RWPE2 (cell line): ENCODE measurements at regions not wholly inside any gene's neighbourhood (a gene's known extent, or its start where the extent isn't known, plus 50 kb on each side); places are given as distances from the start of the nearest gene placed in this dataset.

Experiments used
- ATAC-seq: fragments of 200-7000 bp; cut with Tn5 transposase; 3 replicates; pipeline ENCODE4 v1.9.1; 2021; ENCODE audit warnings: low read depth
- DNase-seq: peaks from one replicate; pipeline ENCODE4 v3.0.0-alpha.2; 2020; ENCODE audit warnings: low spot score
- H3K27ac ChIP-seq: fragments of 450-650 bp; 2 replicates; pipeline ENCODE4 v1.5.1; 2017; ENCODE audit warnings: mild to moderate bottlenecking; ENCODE audit not compliant: poor library complexity, severe bottlenecking
- H3K27me3 ChIP-seq: fragments of 250-450 bp; sonication (Bioruptor Pico); 2 replicates; pipeline ENCODE4 v1.5.1; 2021; ENCODE audit warnings: mild to moderate bottlenecking, moderate library complexity; ENCODE audit not compliant: insufficient read depth, poor library complexity, severe bottlenecking
- H3K36me3 ChIP-seq: fragments of 250-450 bp; sonication (Bioruptor Pico); 2 replicates; pipeline ENCODE4 v1.5.1; 2020; ENCODE audit warnings: low read depth, mild to moderate bottlenecking, moderate library complexity
- H3K4me1 ChIP-seq: fragments of 250-450 bp; sonication (Bioruptor Pico); 2 replicates; pipeline ENCODE4 v1.5.1; 2021; ENCODE audit warnings: mild to moderate bottlenecking, moderate library complexity; ENCODE audit not compliant: insufficient read depth, poor library complexity, severe bottlenecking
- H3K4me3 ChIP-seq: fragments of 250-450 bp; sonication (Bioruptor Pico); 2 replicates; pipeline ENCODE4 v1.5.1; 2021; ENCODE audit warnings: mild to moderate bottlenecking, moderate library complexity; ENCODE audit not compliant: severe bottlenecking
- H3K9me3 ChIP-seq: fragments of 250-450 bp; sonication (Bioruptor Pico); 2 replicates; pipeline ENCODE4 v1.5.1; 2021; ENCODE audit warnings: mild to moderate bottlenecking, moderate library complexity; ENCODE audit not compliant: severe bottlenecking
- CTCF ChIP-seq: fragments of 450-650 bp; IDR thresholded peaks from one replicate; pipeline ENCODE4 v1.5.1; 2017; ENCODE audit warnings: mild to moderate bottlenecking, moderate library complexity; ENCODE audit not compliant: poor library complexity, severe bottlenecking

GRCh38 chr18:69109686-69110085 lies 291.0 kb upstream of the DOK6 start:
- H3K36me3 ChIP-seq = no peaks in the 10 kb centered on the region
- TF ChIP-seq CTCF = no peak
- H3K27ac ChIP-seq = no peak overlapping the region
- no peak overlapping the region for H3K4me3 ChIP-seq
- peaks cover 3% of the 10 kb centered on the region for H3K27me3 ChIP-seq
- DNase-seq = no peak
- no peaks in the 10 kb centered on the region for H3K4me1 ChIP-seq
- no peak for ATAC-seq
- no peaks in the 10 kb centered on the region for H3K9me3 ChIP-seq

- DNase-seq (no peak), ATAC-seq (no peak)
- H3K27ac ChIP-seq = no peak overlapping the region
- no peak overlapping the region for H3K4me3 ChIP-seq
- no peak for TF ChIP-seq CTCF
- no peaks in the 10 kb centered on the region for H3K4me1 ChIP-seq
- H3K36me3 ChIP-seq = no peaks in the 10 kb centered on the region
- H3K27me3 ChIP-seq = no peaks in the 10 kb centered on the region
- H3K9me3 ChIP-seq = no peaks in the 10 kb centered on the region
These were observed 279.9 kb upstream of the DOK6 start for GRCh38 chr18:69120833-69121232.

GRCh38 chr18:69123421-69123820 lies 277.3 kb upstream of the DOK6 start:
- ATAC-seq (no peak), DNase-seq (no peak)
- no peak overlapping the region for H3K27ac ChIP-seq
- H3K9me3 ChIP-seq = no peaks in the 10 kb centered on the region
- no peaks in the 10 kb centered on the region for H3K27me3 ChIP-seq
- H3K4me3 ChIP-seq = no peak overlapping the region
- TF ChIP-seq CTCF = no peak
- H3K36me3 ChIP-seq = no peaks in the 10 kb centered on the region
- H3K4me1 ChIP-seq = no peaks in the 10 kb centered on the region

GRCh38 chr18:69127873-69128500 lies 272.7 kb upstream of the DOK6 start:
- DNase-seq (no peak), ATAC-seq (no peak)
- no peak overlapping the region for H3K27ac ChIP-seq
- no peak overlapping the region for H3K4me3 ChIP-seq
- no peaks in the 10 kb centered on the region for H3K36me3 ChIP-seq
- no peaks in the 10 kb centered on the region for H3K9me3 ChIP-seq
- no peaks in the 10 kb centered on the region for H3K4me1 ChIP-seq
- no peak for TF ChIP-seq CTCF
- H3K27me3 ChIP-seq = no peaks in the 10 kb centered on the region

GRCh38 chr18:69128566-69128965 lies 272.1 kb upstream of the DOK6 start:
- DNase-seq = no peak
- no peaks in the 10 kb centered on the region for H3K27me3 ChIP-seq
- H3K9me3 ChIP-seq = no peaks in the 10 kb centered on the region
- no peak for TF ChIP-seq CTCF
- ATAC-seq = no peak
- no peaks in the 10 kb centered on the region for H3K4me1 ChIP-seq
- H3K4me3 ChIP-seq = no peak overlapping the region
- no peak overlapping the region for H3K27ac ChIP-seq
- H3K36me3 ChIP-seq = no peaks in the 10 kb centered on the region
